ENCODE measurements at regions not wholly inside any gene's neighbourhood (a gene's known extent, or its start where the extent isn't known, plus 50 kb on each side); places are given as distances from the start of the nearest gene placed in this dataset.

GRCh38 chr13:31905961-31906360 is 125.6 kb upstream of the FRY start:
- Mint-ChIP-seq H3K27me3 (ENCODE audit: insufficient read depth, low read depth) (peaks cover 2% of the 10 kb centered on the region), H3K9me3 (no peaks in the 10 kb centered on the region), H3K4me3 (peak overlapping the region; percentile 31), H3K36me3 (no peaks in the 10 kb centered on the region), H3K4me1 (peaks cover 6% of the 10 kb centered on the region), H3K27ac (no peak overlapping the region)
- Histone ChIP-seq H3K79me2 (ENCODE audit: low read depth) (no peaks in the 10 kb centered on the region), H3K9ac (no peak overlapping the region), H3K27ac (no peak overlapping the region), H3K27me3 (no peaks in the 10 kb centered on the region), H4K20me1 (ENCODE audit: low read depth) (no peaks in the 10 kb centered on the region), H3K4me1 (peaks cover 9% of the 10 kb centered on the region), H3K4me3 (no peak overlapping the region), H3K4me2 (peak overlapping the region; percentile 45), H3K36me3 (no peaks in the 10 kb centered on the region), H2AFZ (replicated peaks) (peak overlapping the region; percentile 84), H3F3A (ENCODE audit: low read depth) (no peaks in the 10 kb centered on the region), H3K9me3 (ENCODE audit: low read depth) (no peaks in the 10 kb centered on the region)
- no peak for DNase-seq (ENCODE audit: low spot score)
- TF ChIP-seq CTCF (IDR thresholded peaks at IDR 0.05) (no peak), EZH2 (IDR thresholded peaks at IDR 0.05) (no peak), EZH2phosphoT487 (IDR thresholded peaks at IDR 0.05) (no peak)

GRCh38 chr13:31908696-31909411 is 122.7 kb upstream of the FRY start:
- no peak overlapping the region for H3K4me2 ChIP-seq
- H3K9ac ChIP-seq = no peak overlapping the region
- no peaks in the 10 kb centered on the region for H3K79me2 ChIP-seq (ENCODE audit: low read depth)
- H3K27ac Mint-ChIP-seq = no peak overlapping the region
- peaks cover 4% of the 10 kb centered on the region for H3K27me3 Mint-ChIP-seq (ENCODE audit: insufficient read depth, low read depth)
- H4K20me1 ChIP-seq (ENCODE audit: low read depth) = no peaks in the 10 kb centered on the region
- no peak overlapping the region for H2AFZ ChIP-seq (replicated peaks)
- no peak for TF ChIP-seq CTCF (IDR thresholded peaks at IDR 0.05)
- TF ChIP-seq EZH2 (IDR thresholded peaks at IDR 0.05) = no peak
- no peak overlapping the region for H3K4me3 ChIP-seq
- H3K36me3 Mint-ChIP-seq = no peaks in the 10 kb centered on the region
- no peaks in the 10 kb centered on the region for H3K27me3 ChIP-seq
- H3K9me3 ChIP-seq (ENCODE audit: low read depth) = no peaks in the 10 kb centered on the region
- no peaks in the 10 kb centered on the region for H3K36me3 ChIP-seq
- no peak overlapping the region for H3K27ac ChIP-seq
- peaks cover 9% of the 10 kb centered on the region for H3K4me1 ChIP-seq
- DNase-seq (ENCODE audit: low spot score) = no peak
- H3K9me3 Mint-ChIP-seq = no peaks in the 10 kb centered on the region
- H3K4me1 Mint-ChIP-seq = peaks cover 6% of the 10 kb centered on the region
- no peak overlapping the region for H3K4me3 Mint-ChIP-seq
- no peaks in the 10 kb centered on the region for H3F3A ChIP-seq (ENCODE audit: low read depth)

GRCh38 chr13:31909864-31910551 is 121.6 kb upstream of the FRY start:
- H3K27me3 Mint-ChIP-seq (ENCODE audit: insufficient read depth, low read depth) = peaks cover 4% of the 10 kb centered on the region
- H3K4me2 ChIP-seq = no peak overlapping the region
- H4K20me1 ChIP-seq (ENCODE audit: low read depth) = no peaks in the 10 kb centered on the region
- H3K4me1 ChIP-seq = peaks cover 13% of the 10 kb centered on the region
- H3K79me2 ChIP-seq (ENCODE audit: low read depth) = no peaks in the 10 kb centered on the region
- H3K9ac ChIP-seq = no peak overlapping the region
- no peaks in the 10 kb centered on the region for H3F3A ChIP-seq (ENCODE audit: low read depth)
- no peaks in the 10 kb centered on the region for H3K36me3 ChIP-seq
- H3K4me1 Mint-ChIP-seq = peaks cover 10% of the 10 kb centered on the region
- no peak overlapping the region for H3K4me3 Mint-ChIP-seq
- H3K27ac Mint-ChIP-seq = no peak overlapping the region
- no peaks in the 10 kb centered on the region for H3K36me3 Mint-ChIP-seq
- H3K27ac ChIP-seq = no peak overlapping the region
- TF ChIP-seq EZH2 (IDR thresholded peaks at IDR 0.05) = no peak
- no peak for TF ChIP-seq EZH2phosphoT487 (IDR thresholded peaks at IDR 0.05)
- peak; percentile 100 for TF ChIP-seq CTCF (IDR thresholded peaks at IDR 0.05)
- DNase-seq (ENCODE audit: low spot score) = peak; percentile 75
- H3K4me3 ChIP-seq = no peak overlapping the region
- H2AFZ ChIP-seq (replicated peaks) = no peak overlapping the region
- no peaks in the 10 kb centered on the region for H3K9me3 ChIP-seq (ENCODE audit: low read depth)
- H3K9me3 Mint-ChIP-seq = no peaks in the 10 kb centered on the region
- no peaks in the 10 kb centered on the region for H3K27me3 ChIP-seq
